NOMO-1 treated with dmso at 0.1 percent for 144 hours (cell line): ENCODE measurements at regions not wholly inside any gene's neighbourhood (a gene's known extent, or its start where the extent isn't known, plus 50 kb on each side); places are given as distances from the start of the nearest gene placed in this dataset.
"Not testable (repeated sequence)": the region's sequence is repeated elsewhere in the genome, so short reads cannot be mapped to it uniquely, and the experiment has no call there.

Experiments
- DNase-seq: peaks from one replicate; lab custom pipeline; 2025; ENCODE audit not compliant: unreplicated experiment; lab: John Stamatoyannopoulos, UW

GRCh38 chr6:82419132-82419581 is 55.5 kb downstream of the TPBG start:
- no peak for DNase-seq

- no peak for DNase-seq
Measured at GRCh38 chr6:82419859-82420258, 56.2 kb downstream of the TPBG start.

GRCh38 chr6:82430611-82431010 is 67.0 kb downstream of the TPBG start:
- no peak for DNase-seq

- DNase-seq: no peak
Measured at GRCh38 chr6:82436740-82437139, 73.1 kb downstream of the TPBG start.

- DNase-seq: no peak
Measured at GRCh38 chr6:82437701-82438100, 74.1 kb downstream of the TPBG start.

GRCh38 chr6:82441047-82441855 is 77.6 kb downstream of the TPBG start:
- no peak for DNase-seq

- DNase-seq: no peak
Measured at GRCh38 chr6:82442061-82442719, 78.6 kb downstream of the TPBG start.

- DNase-seq: no peak
Measured at GRCh38 chr6:82458147-82458546, 94.5 kb downstream of the TPBG start.

- no peak for DNase-seq
Measured at GRCh38 chr6:82458705-82459104, 95.1 kb downstream of the TPBG start.

- DNase-seq: no peak
Measured at GRCh38 chr6:82461536-82461935, 97.9 kb downstream of the TPBG start.

GRCh38 chr6:82467338-82467737 is 103.7 kb downstream of the TPBG start:
- DNase-seq: no peak

- not testable (repeated sequence) for DNase-seq
Measured at GRCh38 chr6:82470123-82470522, 106.5 kb downstream of the TPBG start.

GRCh38 chr6:82475106-82475505 is 111.5 kb downstream of the TPBG start:
- DNase-seq: not testable (repeated sequence)

GRCh38 chr6:82484001-82484400 is 120.4 kb downstream of the TPBG start:
- DNase-seq: no peak

- DNase-seq: no peak
Measured at GRCh38 chr6:82484737-82485626, 121.4 kb downstream of the TPBG start.

GRCh38 chr6:82487895-82488294 is 124.3 kb downstream of the TPBG start:
- DNase-seq: no peak

GRCh38 chr6:82488403-82488802 is 124.8 kb downstream of the TPBG start:
- DNase-seq: no peak

- no peak for DNase-seq
Measured at GRCh38 chr6:82492134-82492533, 128.5 kb downstream of the TPBG start.

GRCh38 chr6:82493467-82493866 is 129.8 kb downstream of the TPBG start:
- DNase-seq: no peak

GRCh38 chr6:82494367-82494766 is 130.8 kb downstream of the TPBG start:
- no peak for DNase-seq

- DNase-seq: not testable (repeated sequence)
Measured at GRCh38 chr6:82501901-82502300, 138.3 kb downstream of the TPBG start.
